ENCODE measurements at regions not wholly inside any gene's neighbourhood (a gene's known extent, or its start where the extent isn't known, plus 50 kb on each side); places are given as distances from the start of the nearest gene placed in this dataset.
A peak's percentile ranks its signal among the peaks of the same experiment; 100 is the strongest.

DNA sequence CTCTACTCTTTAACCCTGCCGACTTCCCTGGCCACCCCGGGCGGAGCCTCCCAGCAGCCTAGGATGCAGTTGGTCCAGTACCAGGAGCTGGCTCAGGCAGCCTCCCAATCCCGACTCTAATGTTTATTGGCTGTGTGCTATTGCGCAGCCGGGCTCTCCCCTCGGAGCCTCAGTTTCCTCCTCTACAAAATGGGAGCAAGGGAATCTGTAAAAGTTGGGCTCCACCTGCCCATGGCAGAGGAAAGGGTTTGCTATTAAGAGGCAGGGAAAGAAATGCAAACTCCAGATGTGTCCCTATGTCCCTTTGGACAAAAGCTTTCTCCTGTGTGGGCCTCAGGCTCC lies 140.8 kb upstream of the PJA1 start:
- no peak for DNase-seq (ENCODE audit: low read depth, low spot score)

DNA sequence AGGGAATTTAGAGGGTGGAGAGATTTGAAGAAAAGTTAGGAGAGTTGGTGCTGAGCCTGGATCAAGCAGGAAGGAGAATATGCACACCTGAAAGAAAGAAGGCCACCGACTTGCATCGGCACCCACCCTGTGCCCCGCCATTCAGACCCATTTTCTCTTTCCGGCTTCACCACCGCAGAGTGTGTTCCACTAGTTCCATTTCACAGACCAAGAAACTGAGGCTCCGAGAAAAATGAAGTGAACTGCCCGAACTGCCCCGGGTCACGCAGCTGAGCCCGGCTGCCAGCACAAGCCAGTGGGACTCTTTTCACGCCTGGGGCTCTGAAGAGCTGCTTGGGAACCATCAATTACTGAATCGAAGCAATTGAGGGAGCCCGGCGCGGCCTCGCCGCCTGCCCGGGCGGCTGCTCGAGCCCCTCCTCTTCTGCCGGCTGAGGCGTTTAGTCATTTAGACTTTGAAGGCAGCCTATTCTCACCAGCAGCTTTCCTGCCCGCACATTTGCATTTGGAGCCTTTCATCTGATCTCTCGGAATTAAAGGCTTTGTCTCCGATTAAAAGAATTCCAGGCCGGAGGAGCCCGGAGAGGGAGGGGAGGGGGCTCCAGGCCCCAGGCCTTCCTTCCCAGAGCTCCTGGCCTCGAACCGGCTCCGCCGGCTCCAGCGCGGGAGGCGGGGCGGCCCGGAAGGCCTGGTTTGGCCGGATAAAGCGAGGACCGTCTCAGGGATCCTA lies 140.2 kb upstream of the PJA1 start:
- peak; percentile 99 for DNase-seq (ENCODE audit: low read depth, low spot score)

DNA sequence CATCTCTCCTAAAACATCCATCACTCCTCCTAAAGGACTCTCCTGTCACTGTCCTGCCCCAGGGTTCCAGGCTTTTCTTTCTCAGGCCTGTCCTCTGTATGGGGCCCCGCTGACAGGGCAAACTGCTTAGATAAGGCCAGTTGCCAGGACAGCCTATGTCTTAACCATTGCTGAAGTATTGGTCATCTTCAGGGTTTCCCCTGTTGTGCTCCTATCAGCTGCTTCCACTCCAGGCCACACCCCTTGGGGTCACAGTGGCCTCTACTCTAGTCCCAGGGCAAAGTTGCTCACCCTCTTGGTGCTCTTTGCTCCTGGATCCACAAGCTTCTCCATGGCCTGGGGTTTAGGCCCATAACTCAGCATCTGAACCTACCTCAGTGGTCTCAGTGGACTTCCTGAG lies 138.0 kb upstream of the PJA1 start:
- DNase-seq (ENCODE audit: low read depth, low spot score), result peak; percentile 81

DNA sequence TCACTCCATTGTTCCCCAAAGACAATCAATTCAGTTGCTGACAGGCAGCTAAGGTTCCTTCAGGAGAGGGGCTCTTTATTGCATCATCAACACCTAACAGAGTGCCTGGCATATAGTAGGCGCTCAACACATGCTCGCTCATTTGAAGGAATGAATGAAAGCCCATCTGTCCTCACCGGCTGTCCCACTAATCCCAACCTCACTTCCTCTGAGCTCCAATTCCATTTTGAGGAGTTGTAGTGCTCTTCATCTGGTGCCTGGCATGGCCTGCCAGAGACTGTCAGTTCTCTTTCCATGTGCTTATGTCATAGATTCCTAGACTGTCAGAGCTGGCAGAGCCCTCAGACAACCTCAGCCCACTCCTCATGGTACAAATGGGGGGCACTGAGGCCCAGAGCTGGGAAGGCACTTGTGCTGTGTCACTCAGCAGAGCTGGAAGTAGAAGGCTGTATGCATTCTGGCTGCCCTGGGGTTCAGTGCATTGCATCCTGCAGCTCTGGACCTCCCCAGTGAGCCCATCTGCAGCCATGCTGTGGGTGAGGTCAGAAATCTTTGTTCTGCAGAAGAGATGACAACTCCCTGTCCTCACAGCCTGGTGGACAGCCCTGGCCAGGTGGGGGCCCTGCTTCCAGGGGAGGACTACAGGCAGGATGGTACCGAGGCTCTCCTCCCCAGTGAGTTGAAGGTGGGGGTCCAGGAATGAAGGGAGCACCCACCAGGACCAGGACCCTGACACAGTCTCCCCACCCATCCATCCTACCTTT lies 134.9 kb upstream of the PJA1 start:
- no peak for DNase-seq (ENCODE audit: low read depth, low spot score)

DNA sequence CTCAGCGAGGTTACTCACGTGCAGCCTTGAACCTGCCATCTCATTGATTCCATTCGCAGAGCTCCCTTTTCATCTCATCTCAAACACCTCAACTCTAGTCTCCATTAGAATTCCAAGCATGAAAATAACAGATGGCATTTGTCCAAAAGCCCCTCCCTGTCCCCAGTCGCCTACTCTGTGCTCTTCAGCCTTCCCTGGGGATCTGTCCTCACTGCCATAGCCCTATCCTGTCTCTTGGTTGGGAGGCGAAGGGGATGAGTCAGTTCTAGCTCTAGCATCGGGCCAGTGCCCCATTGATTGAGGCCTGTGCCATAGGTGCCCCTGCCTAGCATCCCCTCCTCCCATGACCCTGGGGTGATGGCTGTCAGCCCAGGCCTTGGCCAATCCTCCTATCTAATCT lies 134.0 kb upstream of the PJA1 start:
- DNase-seq (ENCODE audit: low read depth, low spot score), result no peak

DNA sequence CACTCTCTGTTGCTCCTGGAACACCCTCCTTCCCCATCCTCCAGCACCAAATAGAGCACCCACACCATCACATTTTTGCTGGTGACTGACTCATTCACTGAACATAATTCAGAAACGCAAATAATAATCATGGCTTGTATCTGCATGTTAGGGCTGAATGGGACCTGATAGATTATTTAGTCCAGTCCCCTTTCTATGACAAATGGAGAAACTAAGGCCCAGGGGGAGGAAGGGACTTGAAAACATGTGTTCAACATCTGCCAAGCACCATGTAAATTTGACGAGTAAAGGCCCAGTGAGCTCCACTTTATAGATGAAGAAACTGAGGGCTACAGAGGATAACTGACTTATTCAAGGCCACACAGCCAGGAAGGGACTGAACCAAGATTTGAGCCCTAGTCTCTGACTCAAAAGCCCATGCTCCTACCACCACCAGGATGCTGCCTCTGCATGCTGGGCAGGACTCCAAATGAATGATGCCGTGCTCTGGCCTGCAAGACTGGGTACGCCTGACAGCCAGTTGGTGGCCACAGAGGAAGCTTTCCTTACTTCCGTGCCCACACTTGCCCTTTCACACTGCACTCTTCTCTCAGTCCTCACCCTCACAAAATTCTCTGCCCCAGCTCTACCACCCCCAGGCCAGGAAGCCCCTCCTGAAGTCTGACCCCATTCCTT lies 133.3 kb upstream of the PJA1 start:
- no peak for DNase-seq (ENCODE audit: low read depth, low spot score)

DNA sequence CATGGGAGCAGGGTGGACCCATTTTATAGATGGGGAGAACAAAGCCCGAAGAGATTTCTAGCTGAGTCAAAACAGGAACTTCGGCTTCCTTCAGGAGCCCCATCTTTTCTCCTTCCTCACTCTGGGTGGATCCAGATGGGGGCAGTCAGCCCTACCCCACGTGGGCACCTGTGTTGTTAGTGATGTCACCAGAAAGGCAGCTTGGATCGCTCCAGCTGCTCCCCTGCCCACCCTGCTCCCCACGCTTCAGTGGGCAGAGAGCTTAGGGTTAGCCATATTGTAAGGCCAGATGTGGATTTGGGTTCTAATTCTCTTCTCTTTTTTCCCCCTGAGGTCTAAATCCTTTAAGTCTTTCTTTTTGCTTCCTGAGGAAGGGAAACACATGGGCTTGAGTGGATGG lies 132.3 kb upstream of the PJA1 start:
- no peak for DNase-seq (ENCODE audit: low read depth, low spot score)

DNA sequence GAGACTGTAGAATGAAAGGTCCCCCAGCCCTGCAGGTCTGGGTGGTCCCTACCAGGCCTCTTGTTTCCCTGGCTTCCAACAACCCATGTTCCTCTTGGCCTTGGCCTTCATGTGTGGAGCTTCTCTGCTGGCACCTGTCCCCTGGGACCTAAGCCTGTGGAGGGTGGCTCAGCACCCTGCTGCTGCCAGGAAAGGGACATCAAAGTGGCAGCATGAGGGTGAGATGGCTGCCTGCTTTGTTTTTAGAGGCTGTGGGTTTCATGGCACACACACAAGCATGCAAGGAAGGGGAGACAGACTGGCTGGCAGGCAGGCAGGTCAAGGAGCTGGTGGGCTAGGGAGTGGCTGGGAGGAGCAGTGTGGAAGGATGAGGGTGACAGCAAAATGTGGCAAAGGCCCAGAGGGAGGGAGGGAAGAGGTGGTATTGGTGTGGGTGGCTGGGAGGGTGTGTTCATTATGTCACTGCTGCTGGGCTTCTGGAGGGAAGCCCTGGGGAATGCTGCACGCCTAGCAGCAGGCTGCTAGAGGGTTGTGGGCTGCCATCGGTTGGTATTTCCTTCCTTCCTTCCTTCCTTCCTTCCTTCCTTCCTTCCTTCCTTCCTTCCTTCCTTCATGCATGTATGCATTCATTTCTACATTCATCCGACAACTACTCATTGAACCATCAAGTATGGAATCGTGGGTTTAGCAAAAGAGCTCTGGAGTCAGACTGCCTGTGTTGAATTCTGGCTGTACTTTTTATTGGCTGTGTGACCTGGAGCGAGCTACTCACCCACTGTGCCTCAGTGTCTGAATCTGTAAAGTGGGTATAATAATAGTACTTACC lies 128.7 kb upstream of the PJA1 start:
- DNase-seq (ENCODE audit: low read depth, low spot score), result no peak

DNA sequence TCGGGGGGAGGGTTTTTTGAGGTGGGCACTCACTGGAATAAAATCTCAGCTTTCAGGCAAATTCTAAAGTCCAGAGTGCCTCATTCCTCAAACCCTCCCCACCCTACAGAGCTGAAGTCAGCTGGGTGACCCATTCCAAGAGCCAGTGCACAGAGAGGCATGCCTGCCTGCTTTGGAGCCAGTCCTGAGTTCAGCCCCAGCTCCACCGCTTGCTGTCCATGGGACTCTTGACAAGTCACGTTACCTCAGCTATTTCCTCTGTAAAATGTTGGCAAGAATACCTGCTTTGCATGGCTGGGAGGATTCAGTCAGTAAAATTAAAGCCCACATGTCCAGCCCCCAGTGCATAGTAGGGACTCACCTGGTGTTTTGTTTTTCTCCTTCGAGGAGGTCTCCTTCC lies 125.9 kb upstream of the PJA1 start:
- DNase-seq (ENCODE audit: low read depth, low spot score), result no peak

DNA sequence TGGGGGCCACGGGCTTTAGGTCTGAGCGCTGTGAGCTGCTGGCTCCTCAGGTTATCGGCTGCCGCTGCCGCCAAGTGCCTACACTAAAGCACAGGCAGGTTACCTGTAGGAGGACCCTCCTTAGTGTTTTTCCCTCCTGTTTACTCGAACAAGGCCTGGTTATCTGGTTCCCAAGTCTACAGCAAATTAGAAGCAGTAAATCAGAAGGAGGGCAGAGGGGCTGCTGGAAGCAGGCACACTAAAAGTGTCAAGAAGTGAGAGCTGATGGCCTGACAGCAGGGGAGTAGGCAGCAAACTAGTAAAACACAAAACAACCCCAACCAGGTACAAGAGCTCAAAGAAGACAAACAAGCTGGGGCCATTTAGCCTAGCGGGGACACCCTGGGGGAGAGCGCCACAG lies 125.0 kb upstream of the PJA1 start:
- DNase-seq (ENCODE audit: low read depth, low spot score), result peak; percentile 74

DNA sequence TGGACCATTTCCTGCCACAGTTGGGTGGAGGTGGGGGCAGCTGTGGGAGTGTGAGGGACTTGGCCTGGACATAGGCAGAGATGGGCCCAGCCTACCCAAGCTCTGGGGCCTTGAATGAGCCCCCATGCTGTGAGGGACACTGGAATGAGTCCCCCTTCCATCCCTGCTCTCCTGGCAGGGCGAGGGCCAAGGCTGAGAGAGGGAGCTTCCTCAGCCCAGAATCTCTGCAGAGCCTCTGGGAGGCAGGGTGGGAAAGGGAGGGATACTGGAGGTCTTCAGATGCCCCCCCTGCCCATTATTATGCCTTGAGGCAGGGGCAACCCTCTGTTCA lies 124.5 kb upstream of the PJA1 start:
- DNase-seq (ENCODE audit: low read depth, low spot score), result peak; percentile 38

DNA sequence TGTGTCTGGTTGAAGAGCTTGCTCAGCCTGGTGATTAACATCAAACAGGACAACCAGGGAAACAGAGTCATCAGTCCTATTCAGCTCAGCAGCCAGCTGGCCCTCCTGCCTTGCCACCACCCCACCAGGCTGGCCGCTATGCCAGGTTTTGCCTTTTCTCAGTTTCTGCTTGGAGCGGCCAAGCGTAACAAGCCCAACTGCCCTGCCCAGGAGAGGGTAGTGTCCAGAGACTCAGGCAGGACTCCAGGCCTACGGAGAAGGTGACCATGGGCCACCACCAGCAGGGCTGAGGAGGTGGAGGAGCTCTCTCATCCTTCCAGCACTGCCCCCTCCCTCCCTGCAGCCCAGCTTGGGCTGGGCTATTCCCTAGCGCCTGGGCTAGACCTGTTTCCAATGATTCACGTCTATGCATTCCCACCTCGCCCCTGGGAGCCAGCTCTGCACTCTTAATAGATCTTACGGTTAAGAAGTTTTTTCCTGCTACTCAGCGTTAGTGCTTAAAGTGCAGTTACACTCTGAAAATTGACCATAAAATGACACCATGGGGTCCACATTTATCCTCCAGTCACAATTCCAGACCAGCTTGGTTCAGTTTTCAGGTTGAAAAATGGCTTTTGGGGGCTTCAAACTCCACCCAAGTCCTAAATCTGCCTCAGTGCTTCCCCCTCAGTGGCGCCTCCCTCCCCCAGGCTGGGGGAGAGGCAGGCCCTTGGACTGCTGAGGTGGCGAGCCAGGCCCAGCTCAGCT lies 124.0 kb upstream of the PJA1 start:
- DNase-seq (ENCODE audit: low read depth, low spot score), result peak; percentile 33

DNA sequence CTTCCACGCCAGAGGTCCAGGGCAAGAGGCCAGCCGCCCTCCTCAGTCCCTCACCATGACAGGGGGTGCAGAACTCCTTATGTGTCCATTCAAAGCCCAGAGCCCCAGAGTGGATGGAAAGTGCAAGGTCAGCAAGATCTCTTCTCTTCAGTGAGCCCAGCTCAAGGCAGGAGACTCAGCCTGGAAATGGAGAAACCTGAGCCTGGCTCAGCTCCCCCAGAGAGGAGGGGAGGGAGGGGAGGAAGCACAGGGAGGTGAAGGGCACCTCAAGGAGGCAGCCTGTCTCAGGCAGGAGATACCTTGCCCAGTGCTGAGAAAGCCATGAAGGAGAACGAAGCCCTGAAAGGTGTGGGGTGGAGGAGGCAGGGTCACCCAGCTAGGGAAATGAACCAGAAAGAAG lies 121.8 kb upstream of the PJA1 start:
- peak; percentile 41 for DNase-seq (ENCODE audit: low read depth, low spot score)

DNA sequence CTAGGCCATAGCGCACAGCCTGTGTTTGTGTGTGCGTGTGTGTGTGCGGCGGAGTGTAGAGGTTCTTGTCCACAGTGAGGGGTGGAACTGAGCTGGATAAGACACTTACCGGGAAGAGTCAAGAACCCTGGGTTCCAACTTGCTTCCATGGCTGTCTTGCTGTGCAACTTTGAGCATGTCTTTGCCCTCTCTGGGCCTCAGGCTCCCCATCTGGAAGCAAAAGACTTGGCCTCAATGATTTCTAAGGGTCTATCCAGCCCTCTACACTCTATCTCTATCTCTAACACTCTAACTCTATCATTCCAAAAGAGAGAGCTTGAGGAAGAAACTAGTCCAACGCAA lies 121.3 kb upstream of the PJA1 start:
- DNase-seq (ENCODE audit: low read depth, low spot score), result no peak

DNA sequence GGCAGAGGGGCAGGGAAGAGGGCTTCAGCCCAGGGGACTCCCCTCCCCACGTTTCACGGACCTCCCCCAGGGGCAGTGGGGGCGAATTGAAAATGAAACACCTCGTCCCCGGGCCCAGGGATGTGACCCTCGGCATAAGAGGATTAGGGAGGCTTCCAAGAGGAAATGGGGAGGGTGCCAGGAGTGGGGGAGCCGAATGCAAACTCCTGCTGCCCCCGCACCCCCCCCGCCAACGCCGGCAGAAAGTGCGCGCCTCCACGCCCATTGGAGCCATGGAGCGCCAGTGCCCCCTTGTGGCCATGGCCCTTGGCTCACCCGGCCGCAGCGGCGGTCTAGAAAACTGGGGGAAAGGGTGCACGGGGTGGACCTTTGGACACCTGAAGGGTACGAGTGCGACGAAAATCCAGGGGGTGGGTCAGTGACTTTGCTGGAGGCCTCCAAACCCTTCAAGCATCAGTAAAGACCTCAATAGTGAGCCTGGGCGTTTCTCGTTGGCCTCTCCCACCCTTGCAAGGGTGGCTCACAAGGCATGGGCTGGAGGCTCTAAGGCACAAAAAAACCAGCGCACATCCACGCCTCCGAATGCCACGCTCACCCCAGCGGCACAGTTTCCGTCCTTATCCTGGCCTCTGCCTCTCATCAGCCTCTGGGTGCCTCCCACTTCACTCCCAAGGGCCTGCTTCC lies 120.8 kb upstream of the PJA1 start:
- DNase-seq (ENCODE audit: low read depth, low spot score), result peak; percentile 83

DNA sequence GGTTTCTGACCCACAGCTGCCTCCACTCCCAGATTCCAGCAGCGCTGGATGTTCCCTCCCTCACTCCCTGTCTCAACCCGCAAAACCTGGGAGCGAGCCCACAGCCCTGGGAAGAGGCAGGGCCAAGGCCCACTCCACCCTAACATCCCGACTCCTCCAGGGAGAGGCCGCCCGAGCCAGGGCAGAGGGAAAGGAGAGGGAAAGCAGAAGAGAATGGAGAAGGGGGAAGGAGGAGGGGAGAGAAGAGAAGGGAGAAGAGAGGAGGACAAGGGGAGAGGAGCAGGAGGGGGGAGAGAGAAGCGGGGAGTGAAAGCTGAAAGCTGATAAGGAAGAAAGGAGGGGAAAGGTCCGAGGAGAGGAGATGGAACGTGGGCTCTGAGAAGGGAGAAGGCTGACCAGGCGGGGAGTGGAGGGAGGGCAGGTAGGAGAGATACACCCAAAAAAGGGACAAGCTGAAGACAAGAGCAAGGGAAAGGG lies 120.2 kb upstream of the PJA1 start:
- peak; percentile 48 for DNase-seq (ENCODE audit: low read depth, low spot score)

DNA sequence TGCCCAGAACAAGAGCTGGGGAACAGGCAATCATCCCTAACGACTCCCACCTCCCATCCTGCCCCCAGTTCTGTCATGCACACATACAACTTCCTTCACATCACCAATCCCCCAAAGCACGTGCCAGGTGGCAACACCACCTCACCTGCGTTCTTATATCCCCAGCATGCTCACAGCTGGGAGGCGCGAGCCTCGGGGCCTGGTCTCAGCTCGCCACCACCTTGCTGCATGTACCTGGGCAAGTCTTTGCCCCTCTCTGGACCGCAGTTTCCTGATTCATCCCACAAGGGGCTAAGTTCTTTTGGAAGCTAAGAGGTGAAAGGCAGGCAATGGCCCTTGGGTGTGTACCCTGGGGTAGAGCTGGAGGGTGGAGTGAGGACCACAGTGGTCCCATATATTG lies 119.2 kb upstream of the PJA1 start:
- no peak for DNase-seq (ENCODE audit: low read depth, low spot score)

DNA sequence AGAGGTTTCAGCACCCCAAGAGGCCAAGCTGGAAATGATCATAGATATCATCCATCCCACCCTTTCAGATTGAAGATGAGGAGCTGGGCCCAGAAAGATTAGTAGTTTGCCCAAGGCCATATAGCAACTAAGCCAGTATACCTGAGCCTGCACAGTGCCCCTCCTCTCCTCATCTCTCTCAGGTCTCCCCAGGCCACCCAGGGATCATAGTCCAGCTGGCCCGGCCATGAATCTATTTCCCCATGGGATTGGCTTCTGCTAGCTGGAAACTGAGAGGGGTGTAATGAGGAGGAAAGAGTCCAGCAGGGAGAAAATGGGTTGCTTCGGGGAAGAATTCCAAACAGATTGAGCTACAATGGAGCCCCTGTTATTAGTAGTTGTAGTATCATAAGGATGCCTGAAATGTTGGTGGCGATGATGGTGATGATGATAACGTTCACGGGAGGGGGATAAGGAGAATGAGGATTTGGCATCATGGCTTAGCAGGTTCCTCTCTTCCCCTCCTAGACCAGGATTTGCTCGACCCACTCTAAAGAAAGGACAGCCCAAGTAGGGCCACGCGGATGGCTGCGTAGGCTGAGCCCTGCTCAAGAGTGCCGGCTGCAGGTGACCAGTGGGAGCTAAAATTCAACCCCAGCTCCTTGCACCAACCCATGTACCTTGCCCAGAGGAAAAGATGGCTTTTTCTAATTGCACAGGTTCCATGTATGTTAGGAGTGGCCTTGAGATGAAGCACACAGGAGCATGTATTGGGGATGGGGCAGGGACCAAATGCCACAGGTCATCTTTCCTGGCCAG lies 117.8 kb upstream of the PJA1 start:
- peak; percentile 63 for DNase-seq (ENCODE audit: low read depth, low spot score)

DNA sequence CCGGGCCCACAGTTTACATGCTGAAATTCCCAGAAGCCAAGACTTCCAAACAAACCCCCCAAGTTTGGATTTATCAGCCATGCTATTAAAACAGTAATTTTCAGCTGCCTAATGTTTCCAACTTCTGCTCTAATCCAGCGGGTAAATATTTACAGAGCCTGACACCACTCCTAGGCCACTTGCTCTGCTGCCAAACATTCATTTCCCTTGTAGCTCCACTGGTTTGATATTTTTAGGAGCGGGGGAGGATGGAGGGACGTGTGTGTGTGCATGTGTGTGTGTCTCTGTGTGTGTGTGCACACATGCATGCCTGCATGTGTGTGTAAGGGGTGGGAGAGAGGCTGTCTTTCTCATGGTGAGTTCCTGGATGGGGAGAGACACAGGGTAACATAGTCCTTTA lies 115.7 kb upstream of the PJA1 start:
- DNase-seq (ENCODE audit: low read depth, low spot score), result no peak

DNA sequence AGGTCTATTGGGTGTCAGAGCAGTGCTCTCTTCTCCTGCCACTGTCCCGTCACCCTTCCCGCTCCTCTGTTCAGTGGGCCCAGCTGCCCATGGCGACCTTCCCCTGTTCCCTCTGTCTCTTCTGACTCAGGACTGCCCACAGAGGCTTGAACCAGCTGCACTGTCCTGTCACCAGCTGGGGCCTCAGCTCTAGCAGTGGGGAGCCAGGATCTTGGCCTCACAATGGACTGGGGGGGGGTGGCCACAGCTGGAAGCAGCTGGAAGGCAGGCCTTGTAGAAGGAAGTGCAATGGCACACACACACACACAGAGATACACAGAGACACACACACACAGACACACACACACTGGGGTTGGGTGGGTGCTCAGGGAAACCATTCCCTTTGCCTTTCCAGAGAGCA lies 114.0 kb upstream of the PJA1 start:
- DNase-seq (ENCODE audit: low read depth, low spot score), result no peak

All from ELF-1 (cell line).